WERI-Rb-1 (cell line): ENCODE measurements at regions not wholly inside any gene's neighbourhood (a gene's known extent, or its start where the extent isn't known, plus 50 kb on each side); places are given as distances from the start of the nearest gene placed in this dataset.
"Not testable (repeated sequence)": the region's sequence is repeated elsewhere in the genome, so short reads cannot be mapped to it uniquely, and the experiment has no call there.

ENCODE experiments used
- DNase-seq: peaks from one replicate; pipeline ENCODE4 v3.0.0-alpha.2; 2020
- H3K27ac ChIP-seq: fragments of 250-450 bp; sonication (Bioruptor Pico); 2 replicates; pipeline ENCODE4 v1.5.1; 2020; ENCODE audit warnings: mild to moderate bottlenecking, moderate library complexity
- H3K27me3 ChIP-seq: fragments of 250-450 bp; sonication (Bioruptor Pico); 2 replicates; pipeline ENCODE4 v1.5.1; 2021; ENCODE audit warnings: mild to moderate bottlenecking, low read depth, moderate library complexity; ENCODE audit not compliant: insufficient read depth, severe bottlenecking
- H3K36me3 ChIP-seq: fragments of 250-450 bp; sonication (Bioruptor Pico); 2 replicates; pipeline ENCODE4 v1.5.1; 2020; ENCODE audit warnings: mild to moderate bottlenecking, moderate library complexity
- H3K4me3 ChIP-seq: 2 replicates; pipeline ENCODE4 v1.5.1; 2011; ENCODE audit warnings: low read depth, mild to moderate bottlenecking, control low read depth, low read length
- H3K9me3 ChIP-seq: fragments of 250-450 bp; sonication (Bioruptor Pico); 2 replicates; pipeline ENCODE4 v1.5.1; 2021; ENCODE audit warnings: mild to moderate bottlenecking, moderate library complexity; ENCODE audit not compliant: severe bottlenecking

- H3K27me3 ChIP-seq, H3K27ac ChIP-seq, H3K36me3 ChIP-seq, DNase-seq, H3K9me3 ChIP-seq, H3K4me3 ChIP-seq: not testable (repeated sequence)
Observed at GRCh38 chr13:111696121-111696520, 370.8 kb upstream of the SOX1 start.

GRCh38 chr13:111702059-111702458, 364.9 kb upstream of the SOX1 start:
- not testable (repeated sequence) for DNase-seq, H3K36me3 ChIP-seq, H3K9me3 ChIP-seq, H3K27ac ChIP-seq, H3K4me3 ChIP-seq, H3K27me3 ChIP-seq
